ENCODE measurements at regions not wholly inside any gene's neighbourhood (a gene's known extent, or its start where the extent isn't known, plus 50 kb on each side); places are given as distances from the start of the nearest gene placed in this dataset.

DNA sequence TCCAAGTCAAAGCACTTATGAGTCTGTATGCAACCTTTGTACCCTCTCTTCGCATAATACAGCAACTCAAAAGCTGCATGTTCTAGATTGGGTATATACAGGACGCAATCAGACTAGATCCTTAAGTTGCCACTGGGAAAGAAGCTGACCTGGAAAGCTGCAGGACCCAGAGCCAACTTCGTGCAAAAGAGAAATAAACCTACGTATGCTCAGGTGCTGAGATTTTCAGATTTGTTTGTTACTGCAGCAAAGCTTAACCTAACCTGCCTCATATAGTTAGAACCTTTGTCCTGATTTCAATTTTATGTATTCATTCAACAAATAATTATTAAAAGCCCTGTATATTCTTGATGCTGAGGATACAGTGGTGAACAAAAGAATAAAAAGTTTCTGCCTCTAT is 139.7 kb downstream of the SLC30A10 start:
- H3K36me3 Mint-ChIP-seq (ENCODE audit: low read depth) = no peaks in the 10 kb centered on the region
- no peak overlapping the region for H3K27ac Mint-ChIP-seq (ENCODE audit: unreplicated experiment)
- TF ChIP-seq, protein P1, sequence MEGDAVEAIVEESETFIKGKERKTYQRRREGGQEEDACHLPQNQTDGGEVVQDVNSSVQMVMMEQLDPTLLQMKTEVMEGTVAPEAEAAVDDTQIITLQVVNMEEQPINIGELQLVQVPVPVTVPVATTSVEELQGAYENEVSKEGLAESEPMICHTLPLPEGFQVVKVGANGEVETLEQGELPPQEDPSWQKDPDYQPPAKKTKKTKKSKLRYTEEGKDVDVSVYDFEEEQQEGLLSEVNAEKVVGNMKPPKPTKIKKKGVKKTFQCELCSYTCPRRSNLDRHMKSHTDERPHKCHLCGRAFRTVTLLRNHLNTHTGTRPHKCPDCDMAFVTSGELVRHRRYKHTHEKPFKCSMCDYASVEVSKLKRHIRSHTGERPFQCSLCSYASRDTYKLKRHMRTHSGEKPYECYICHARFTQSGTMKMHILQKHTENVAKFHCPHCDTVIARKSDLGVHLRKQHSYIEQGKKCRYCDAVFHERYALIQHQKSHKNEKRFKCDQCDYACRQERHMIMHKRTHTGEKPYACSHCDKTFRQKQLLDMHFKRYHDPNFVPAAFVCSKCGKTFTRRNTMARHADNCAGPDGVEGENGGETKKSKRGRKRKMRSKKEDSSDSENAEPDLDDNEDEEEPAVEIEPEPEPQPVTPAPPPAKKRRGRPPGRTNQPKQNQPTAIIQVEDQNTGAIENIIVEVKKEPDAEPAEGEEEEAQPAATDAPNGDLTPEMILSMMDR (IDR thresholded peaks at IDR 0.05) = no peak
- DNase-seq (ENCODE audit: low spot score) = no peak
- no peaks in the 10 kb centered on the region for H3K27me3 Mint-ChIP-seq (ENCODE audit: low read depth)
- peaks cover 29% of the 10 kb centered on the region for H3K4me1 Mint-ChIP-seq (ENCODE audit: low read depth)
- no peak overlapping the region for H3K4me3 Mint-ChIP-seq (ENCODE audit: unreplicated experiment)
- peaks cover 5% of the 10 kb centered on the region for H3K9me3 Mint-ChIP-seq (ENCODE audit: low read depth)

DNA sequence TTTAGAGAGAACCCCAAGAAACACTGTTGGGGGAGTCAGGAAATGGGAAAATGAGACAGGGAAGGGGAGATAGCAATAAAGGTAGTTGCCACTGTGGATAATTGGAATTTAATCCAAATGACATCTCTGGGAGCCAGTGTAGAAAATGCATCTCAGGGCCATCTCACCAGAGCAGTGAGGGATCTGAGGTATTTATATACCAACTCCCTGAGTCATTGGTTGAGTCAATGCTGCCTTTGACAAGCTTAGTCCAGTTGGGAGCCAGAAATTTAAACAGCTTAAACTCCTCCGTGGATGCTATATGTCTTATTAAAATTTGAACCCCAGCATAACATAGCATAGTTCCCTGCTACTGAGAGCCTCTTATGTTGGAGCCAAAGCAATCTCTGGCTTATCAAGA is 140.3 kb downstream of the SLC30A10 start:
- Mint-ChIP-seq H3K4me3 (ENCODE audit: unreplicated experiment) (no peak overlapping the region), H3K9me3 (ENCODE audit: low read depth) (peaks cover 5% of the 10 kb centered on the region), H3K4me1 (ENCODE audit: low read depth) (peaks cover 29% of the 10 kb centered on the region), H3K36me3 (ENCODE audit: low read depth) (no peaks in the 10 kb centered on the region), H3K27ac (ENCODE audit: unreplicated experiment) (no peak overlapping the region), H3K27me3 (ENCODE audit: low read depth) (no peaks in the 10 kb centered on the region)
- TF ChIP-seq, protein P1 (IDR thresholded peaks at IDR 0.05) = no peak
- no peak for DNase-seq (ENCODE audit: low spot score)

DNA sequence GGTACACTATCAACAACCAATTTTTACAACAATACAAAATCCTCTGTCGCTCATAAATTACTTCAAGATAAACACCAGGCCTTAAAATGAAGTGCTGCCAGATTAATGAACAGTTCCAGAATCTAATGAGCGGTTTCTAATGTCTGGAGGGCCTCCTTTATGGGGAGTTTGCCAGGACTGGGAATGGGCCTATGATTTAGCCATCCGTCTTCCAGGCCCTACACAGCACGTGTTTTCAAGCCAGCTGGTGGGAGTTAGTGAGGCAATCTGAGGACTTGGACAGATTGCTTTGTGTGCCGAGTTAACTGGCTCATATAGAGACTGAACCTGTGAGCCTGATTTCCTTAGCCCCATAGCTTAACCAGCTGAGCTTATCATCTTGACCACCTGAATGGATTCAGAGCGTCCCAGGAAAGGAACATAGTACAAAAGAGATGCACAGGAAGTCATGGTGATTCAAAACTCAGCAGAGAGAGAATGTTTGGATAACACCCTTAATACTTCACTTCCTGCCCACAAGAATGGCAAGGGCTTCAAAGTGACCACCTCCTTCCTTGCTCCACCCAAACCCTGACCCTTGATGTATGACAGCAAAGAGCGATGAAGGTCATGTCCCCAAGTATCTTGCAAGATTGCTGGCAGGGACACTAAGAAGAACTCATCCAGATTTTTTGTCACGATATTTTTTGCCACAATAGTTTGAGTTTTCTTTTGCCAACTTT is 143.5 kb downstream of the SLC30A10 start:
- no peak overlapping the region for H3K27ac Mint-ChIP-seq (ENCODE audit: unreplicated experiment)
- no peaks in the 10 kb centered on the region for H3K27me3 Mint-ChIP-seq (ENCODE audit: low read depth)
- H3K4me3 Mint-ChIP-seq (ENCODE audit: unreplicated experiment) = no peak overlapping the region
- H3K4me1 Mint-ChIP-seq (ENCODE audit: low read depth) = peaks cover 4% of the 10 kb centered on the region
- TF ChIP-seq, protein P1 (IDR thresholded peaks at IDR 0.05) = no peak
- no peak for DNase-seq (ENCODE audit: low spot score)
- H3K9me3 Mint-ChIP-seq (ENCODE audit: low read depth) = peaks cover 5% of the 10 kb centered on the region
- H3K36me3 Mint-ChIP-seq (ENCODE audit: low read depth) = no peaks in the 10 kb centered on the region

DNA sequence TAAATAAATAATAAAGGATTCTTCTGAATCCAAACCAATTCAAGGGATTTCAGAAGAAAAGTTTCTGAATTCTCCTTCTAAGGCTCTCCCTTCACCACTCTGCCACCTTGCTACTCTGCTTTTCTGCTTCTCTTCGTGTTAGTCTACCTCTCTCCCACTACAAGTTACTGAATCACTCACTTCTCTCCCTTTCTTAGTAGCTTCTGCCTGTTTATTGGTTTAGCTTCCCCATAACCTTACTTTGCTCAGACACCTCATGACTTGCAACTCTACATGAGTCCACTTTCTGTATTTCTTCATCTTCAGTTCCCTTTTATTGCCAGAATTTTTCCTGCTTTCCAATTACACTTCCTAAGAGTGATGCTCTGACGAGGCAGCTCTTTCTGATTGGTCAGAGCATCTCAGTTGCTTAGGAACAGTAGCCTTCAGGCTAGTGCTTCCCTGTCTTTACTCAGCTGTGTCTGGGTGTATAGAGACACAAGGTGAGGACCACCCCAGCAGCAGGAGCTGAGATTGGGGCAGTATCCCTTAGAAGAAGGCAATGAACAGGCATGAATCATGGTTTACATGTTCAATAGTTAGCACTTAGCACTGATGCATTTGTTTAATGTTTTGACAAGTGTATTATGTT is 144.6 kb downstream of the SLC30A10 start:
- DNase-seq (ENCODE audit: low spot score) = no peak
- H3K27me3 Mint-ChIP-seq (ENCODE audit: low read depth) = no peaks in the 10 kb centered on the region
- peaks cover 5% of the 10 kb centered on the region for H3K9me3 Mint-ChIP-seq (ENCODE audit: low read depth)
- H3K4me1 Mint-ChIP-seq (ENCODE audit: low read depth) = peaks cover 15% of the 10 kb centered on the region
- no peaks in the 10 kb centered on the region for H3K36me3 Mint-ChIP-seq (ENCODE audit: low read depth)
- no peak overlapping the region for H3K27ac Mint-ChIP-seq (ENCODE audit: unreplicated experiment)
- TF ChIP-seq, protein P1 (IDR thresholded peaks at IDR 0.05) = no peak
- no peak overlapping the region for H3K4me3 Mint-ChIP-seq (ENCODE audit: unreplicated experiment)

- no peak overlapping the region for H3K27ac Mint-ChIP-seq (ENCODE audit: unreplicated experiment)
- H3K4me3 Mint-ChIP-seq (ENCODE audit: unreplicated experiment) = no peak overlapping the region
- H3K9me3 Mint-ChIP-seq (ENCODE audit: low read depth) = peaks cover 5% of the 10 kb centered on the region
- no peaks in the 10 kb centered on the region for H3K27me3 Mint-ChIP-seq (ENCODE audit: low read depth)
- peaks cover 22% of the 10 kb centered on the region for H3K4me1 Mint-ChIP-seq (ENCODE audit: low read depth)
- DNase-seq (ENCODE audit: low spot score) = no peak
- no peaks in the 10 kb centered on the region for H3K36me3 Mint-ChIP-seq (ENCODE audit: low read depth)
- TF ChIP-seq, protein P1 (IDR thresholded peaks at IDR 0.05) = no peak
Observed at GRCh38 chr1:219782929-219783328, 145.4 kb downstream of the SLC30A10 start.
